ENCODE measurements at regions not wholly inside any gene's neighbourhood (a gene's known extent, or its start where the extent isn't known, plus 50 kb on each side); places are given as distances from the start of the nearest gene placed in this dataset.
A peak's percentile ranks its signal among the peaks of the same experiment; 100 is the strongest.
"Not testable (repeated sequence)": the region's sequence is repeated elsewhere in the genome, so short reads cannot be mapped to it uniquely, and the experiment has no call there.

DNA sequence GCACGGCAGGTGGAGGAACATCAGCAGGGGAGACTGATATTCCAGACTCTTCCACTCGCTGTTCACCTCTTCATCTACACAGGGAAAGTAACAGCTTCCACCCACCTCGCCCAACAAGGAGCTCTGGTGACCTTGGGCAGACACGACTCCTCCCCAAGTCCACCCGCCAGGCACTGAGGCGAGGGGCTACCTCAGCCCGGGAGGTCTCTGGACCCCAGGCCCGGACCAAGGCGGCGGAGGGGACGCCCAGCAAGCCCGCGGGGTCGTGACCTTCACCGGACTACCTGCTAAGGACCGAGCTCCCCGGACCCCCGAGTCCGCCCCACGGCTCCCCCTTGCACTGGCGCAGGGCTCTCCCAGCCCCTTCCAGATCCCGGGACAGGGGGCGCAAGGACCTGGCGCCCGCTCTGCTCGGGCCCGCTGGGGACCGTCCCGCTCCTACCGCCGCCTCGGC lies 70.2 kb upstream of the LPCAT1 start:
- no peaks in the 10 kb centered on the region for H3K4me1 ChIP-seq (ENCODE audit: insufficient read depth)
- in situ Hi-C loops (cut with MboI): no loop called here
- no peaks in the 10 kb centered on the region for H4K20me1 ChIP-seq (ENCODE audit: insufficient read depth)
- whole genome bisulfite sequencing, 2 experiments (ENCODE audit: low coverage in 1 of 2, low lambda C conversion rate in 2 of 2, missing lambda C conversion rate in 2 of 2): 88 to 93% methylated on average over 3 to 6 of the region's 32 CpGs
- 0 out of 2 replicates have a peak, but pooled peaks cover 3% of the 10 kb centered on the region for H3F3A ChIP-seq (ENCODE audit: insufficient read depth)
- H3K9me3 ChIP-seq (ENCODE audit: low read depth): no peaks in the 10 kb centered on the region
- peak overlapping the region; percentile 68 for H3K4me3 ChIP-seq
- no peak overlapping the region for H3K27ac ChIP-seq
- no peak overlapping the region for H3K9ac ChIP-seq
- no peaks in the 10 kb centered on the region for H3K27me3 ChIP-seq (replicated peaks; ENCODE audit: insufficient read depth)
- H3K36me3 ChIP-seq (ENCODE audit: low read depth): no peaks in the 10 kb centered on the region
- DNase-seq: no peak
- H3K9me2 ChIP-seq (ENCODE audit: insufficient read depth): no peaks in the 10 kb centered on the region
- no peak for TF ChIP-seq EZH2phosphoT487 (IDR thresholded peaks at IDR 0.05; ENCODE audit: insufficient read depth, low read depth)
- TF ChIP-seq EZH2 (IDR thresholded peaks at IDR 0.05; ENCODE audit: insufficient read depth, poor library complexity, severe bottlenecking): no peak
- H3K79me2 ChIP-seq (ENCODE audit: insufficient read depth): no peaks in the 10 kb centered on the region
- H2AFZ ChIP-seq: peak overlapping the region; percentile 74; the same call in 1 of the 2 replicates
- peak overlapping the region; percentile 43 for H3K4me2 ChIP-seq (ENCODE audit: unreplicated experiment)

DNA sequence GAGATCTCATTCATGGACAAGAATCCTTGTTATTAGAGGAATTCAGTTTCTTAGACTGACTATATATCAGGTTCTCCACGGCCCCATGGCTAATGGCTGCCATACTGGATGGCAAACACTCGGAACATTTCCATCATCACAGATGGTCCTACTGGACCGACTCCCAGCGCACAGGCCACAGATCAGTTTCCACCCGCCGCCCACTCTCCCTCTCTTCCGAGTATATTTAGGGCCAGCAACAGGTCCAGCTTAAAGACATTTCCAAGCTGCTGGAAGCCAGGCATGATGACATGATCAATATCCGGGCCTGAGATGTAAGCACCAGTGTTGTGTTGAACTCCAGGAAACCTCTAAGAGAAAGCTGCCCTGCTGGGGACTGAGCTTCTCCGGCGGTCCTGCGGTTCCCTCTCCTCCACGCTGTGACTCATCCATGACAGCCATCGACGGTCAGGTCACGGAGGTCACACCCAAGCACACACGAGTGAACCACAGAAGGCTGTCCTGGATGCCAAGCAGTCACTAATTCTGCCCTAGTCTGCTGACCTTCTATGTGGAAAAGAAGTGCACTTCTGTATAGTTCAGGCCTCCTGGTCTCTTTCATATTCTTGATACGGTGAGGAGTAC lies 64.4 kb upstream of the LPCAT1 start:
- H3K79me2 ChIP-seq (ENCODE audit: insufficient read depth); H3K27me3 ChIP-seq (replicated peaks; ENCODE audit: insufficient read depth); H4K20me1 ChIP-seq (ENCODE audit: insufficient read depth); H3K4me1 ChIP-seq (ENCODE audit: insufficient read depth); H3F3A ChIP-seq (ENCODE audit: insufficient read depth); H3K4me2 ChIP-seq (ENCODE audit: unreplicated experiment); H3K36me3 ChIP-seq (ENCODE audit: low read depth); H3K9ac ChIP-seq; H3K4me3 ChIP-seq; H2AFZ ChIP-seq; H3K9me3 ChIP-seq (ENCODE audit: low read depth); in situ Hi-C loops (cut with MboI); H3K27ac ChIP-seq; DNase-seq; H3K9me2 ChIP-seq (ENCODE audit: insufficient read depth): not testable (repeated sequence)
- 88 to 92% methylated on average over 17 of the region's 17 CpGs for WGBS, 2 experiments (ENCODE audit: low coverage in 1 of 2, low lambda C conversion rate in 2 of 2, missing lambda C conversion rate in 2 of 2)

DNA sequence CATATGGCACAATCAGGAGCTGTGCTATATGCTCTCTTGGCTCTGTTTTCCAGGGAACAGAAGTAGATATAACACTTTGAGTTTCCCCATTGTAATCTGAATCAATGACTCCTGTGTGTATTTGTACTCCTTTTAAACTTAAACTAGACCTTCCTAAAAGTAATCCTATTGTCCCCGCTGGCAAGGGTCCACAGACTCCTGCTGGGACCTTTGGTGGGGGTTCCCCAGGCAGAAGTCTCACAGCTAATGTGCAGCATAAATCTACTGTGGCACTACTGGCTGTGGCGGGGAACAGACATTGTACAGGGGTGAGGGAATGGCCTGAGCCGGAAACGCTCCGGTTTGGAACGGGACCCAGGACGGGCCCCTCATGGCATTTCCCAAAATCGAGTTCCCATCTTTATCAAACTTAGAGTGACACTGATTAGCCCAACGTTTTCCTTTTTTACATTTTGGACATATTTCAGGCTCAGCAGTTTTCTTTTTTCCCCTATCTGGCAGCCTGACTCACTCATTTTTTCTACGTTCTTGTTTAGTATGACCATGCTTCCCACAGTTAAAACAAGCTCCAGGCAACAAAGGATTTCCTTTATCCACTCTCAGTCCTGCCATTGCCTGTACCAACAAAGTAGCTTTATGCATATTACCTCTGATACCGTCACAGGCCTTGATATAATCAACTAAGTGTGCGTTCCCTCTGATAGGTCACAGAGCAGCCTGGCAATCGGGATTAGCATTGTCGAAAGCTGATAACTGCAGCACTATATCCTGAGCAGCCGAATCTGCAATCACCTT lies 59.5 kb upstream of the LPCAT1 start:
- DNase-seq; H4K20me1 ChIP-seq (ENCODE audit: insufficient read depth); H3K36me3 ChIP-seq (ENCODE audit: low read depth); H3F3A ChIP-seq (ENCODE audit: insufficient read depth); H3K79me2 ChIP-seq (ENCODE audit: insufficient read depth); H3K4me3 ChIP-seq; in situ Hi-C loops (cut with MboI); H3K4me2 ChIP-seq (ENCODE audit: unreplicated experiment); H3K27ac ChIP-seq; H3K27me3 ChIP-seq (replicated peaks; ENCODE audit: insufficient read depth); H3K9me3 ChIP-seq (ENCODE audit: low read depth); H3K9ac ChIP-seq; H2AFZ ChIP-seq; H3K9me2 ChIP-seq (ENCODE audit: insufficient read depth); H3K4me1 ChIP-seq (ENCODE audit: insufficient read depth): not testable (repeated sequence)
- WGBS, 2 experiments (ENCODE audit: low coverage in 1 of 2, low lambda C conversion rate in 2 of 2, missing lambda C conversion rate in 2 of 2): 87% methylated on average over 15 of the region's 15 CpGs

DNA sequence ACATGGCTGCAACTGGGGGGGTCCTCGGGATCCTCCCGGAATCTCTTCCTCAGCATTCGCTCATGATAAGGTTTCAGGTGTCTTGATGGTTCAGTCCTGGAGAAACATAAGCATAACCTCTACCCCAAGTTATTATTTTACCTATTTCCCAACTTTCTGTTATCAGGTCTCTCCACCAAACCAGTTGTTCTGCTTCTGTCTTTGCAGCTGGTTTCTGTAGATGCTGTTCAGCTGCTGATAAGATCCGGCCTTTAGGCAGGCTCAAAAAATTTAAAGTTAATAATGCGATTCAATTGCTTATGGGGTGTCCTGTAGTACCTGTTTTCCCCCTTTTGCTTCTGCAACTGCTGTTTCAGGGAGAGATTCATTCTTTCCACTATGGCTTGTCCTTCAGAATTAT lies 55.6 kb upstream of the LPCAT1 start:
- not testable (repeated sequence) for H3K9me3 ChIP-seq (ENCODE audit: low read depth); H3K9ac ChIP-seq; H2AFZ ChIP-seq; H4K20me1 ChIP-seq (ENCODE audit: insufficient read depth); H3F3A ChIP-seq (ENCODE audit: insufficient read depth); H3K4me2 ChIP-seq (ENCODE audit: unreplicated experiment); H3K27me3 ChIP-seq (replicated peaks; ENCODE audit: insufficient read depth); H3K27ac ChIP-seq; H3K4me3 ChIP-seq; H3K9me2 ChIP-seq (ENCODE audit: insufficient read depth); H3K4me1 ChIP-seq (ENCODE audit: insufficient read depth); DNase-seq; H3K36me3 ChIP-seq (ENCODE audit: low read depth); H3K79me2 ChIP-seq (ENCODE audit: insufficient read depth)
- 95 to 98% methylated on average over 5 of the region's 5 CpGs for WGBS, 2 experiments (ENCODE audit: low coverage in 1 of 2, low lambda C conversion rate in 2 of 2, missing lambda C conversion rate in 2 of 2)
- in situ Hi-C loops (cut with MboI): loop anchor here (5.0 kb wide), 1 partner anchor 1332 kb away; no protein-coding TSS in a partner anchor

DNA sequence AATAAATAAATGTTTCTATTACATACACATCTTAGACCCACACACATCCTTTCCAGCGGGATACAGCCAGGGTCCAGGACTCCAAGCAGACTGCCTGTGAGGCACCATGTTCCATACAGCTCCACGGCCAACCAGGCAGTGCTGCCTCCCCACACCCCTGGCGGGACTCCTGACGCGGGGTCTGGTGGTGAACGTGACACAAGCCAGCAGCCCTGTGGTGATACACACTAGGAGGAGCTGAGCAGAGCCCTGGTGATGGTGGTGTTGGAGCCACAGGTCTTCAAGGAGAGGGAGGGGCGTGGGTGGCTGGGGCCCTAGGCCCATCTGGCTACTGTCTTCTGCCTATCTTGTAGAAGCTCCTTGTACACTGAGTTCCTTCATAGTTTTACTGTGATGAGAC lies 53.1 kb upstream of the LPCAT1 start:
- not testable (repeated sequence) for DNase-seq; H3K9me3 ChIP-seq (ENCODE audit: low read depth); H3F3A ChIP-seq (ENCODE audit: insufficient read depth); H2AFZ ChIP-seq; H3K4me2 ChIP-seq (ENCODE audit: unreplicated experiment); H3K9me2 ChIP-seq (ENCODE audit: insufficient read depth); H3K9ac ChIP-seq; H3K27me3 ChIP-seq (replicated peaks; ENCODE audit: insufficient read depth); H3K27ac ChIP-seq; H3K4me3 ChIP-seq; H4K20me1 ChIP-seq (ENCODE audit: insufficient read depth); H3K36me3 ChIP-seq (ENCODE audit: low read depth); H3K4me1 ChIP-seq (ENCODE audit: insufficient read depth); H3K79me2 ChIP-seq (ENCODE audit: insufficient read depth)
- in situ Hi-C loops (cut with MboI): loop anchor here (5.0 kb wide), 1 partner anchor 1330 kb away; no protein-coding TSS in a partner anchor
- WGBS, 2 experiments (ENCODE audit: low coverage in 1 of 2, low lambda C conversion rate in 2 of 2, missing lambda C conversion rate in 2 of 2): 80 to 86% methylated on average over 7 of the region's 7 CpGs

DNA sequence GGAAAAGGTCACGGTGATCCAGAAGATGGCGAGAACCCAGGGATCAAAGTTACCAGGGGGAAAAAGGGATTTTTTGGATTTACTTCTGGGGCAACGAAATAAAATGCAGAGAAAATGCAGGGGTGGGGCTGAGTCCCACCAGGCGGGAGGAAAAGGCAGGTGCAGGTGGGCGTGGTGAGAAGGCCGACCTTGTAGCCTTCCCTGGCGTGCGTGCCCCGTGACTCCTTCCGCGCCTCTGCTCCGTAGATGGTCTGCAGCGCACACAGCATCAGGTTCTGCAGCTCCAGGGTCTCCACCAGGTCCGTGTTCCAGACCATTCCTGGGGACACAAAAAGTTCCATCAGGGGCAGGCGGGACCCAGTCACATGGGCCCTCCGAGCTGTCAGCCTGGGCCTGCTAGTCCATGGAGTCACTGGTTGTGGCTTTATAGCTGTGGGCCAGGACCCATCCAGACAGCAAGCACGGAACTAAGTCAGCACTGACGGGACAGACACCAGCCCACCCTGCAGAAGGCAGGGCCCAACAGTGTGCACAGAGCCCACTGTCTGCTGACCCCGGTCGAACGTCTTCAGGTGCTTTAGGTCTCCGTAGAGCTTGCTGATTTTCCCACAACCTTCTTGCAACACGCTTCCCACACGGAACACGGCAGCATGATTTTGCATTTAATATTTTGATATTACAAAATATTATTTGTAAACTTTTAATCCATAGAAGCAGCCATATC lies 52.4 kb upstream of the LPCAT1 start:
- not testable (repeated sequence) for H3K27ac ChIP-seq; DNase-seq; H3K79me2 ChIP-seq (ENCODE audit: insufficient read depth); H3K9ac ChIP-seq; H3K4me2 ChIP-seq (ENCODE audit: unreplicated experiment); H3K4me1 ChIP-seq (ENCODE audit: insufficient read depth); H3K9me3 ChIP-seq (ENCODE audit: low read depth); H3F3A ChIP-seq (ENCODE audit: insufficient read depth); H4K20me1 ChIP-seq (ENCODE audit: insufficient read depth); H3K27me3 ChIP-seq (replicated peaks; ENCODE audit: insufficient read depth); H3K9me2 ChIP-seq (ENCODE audit: insufficient read depth); H3K36me3 ChIP-seq (ENCODE audit: low read depth); H2AFZ ChIP-seq; H3K4me3 ChIP-seq
- WGBS, 2 experiments (ENCODE audit: low coverage in 1 of 2, low lambda C conversion rate in 2 of 2, missing lambda C conversion rate in 2 of 2): 96 to 97% methylated on average over 20 to 22 of the region's 25 CpGs
- in situ Hi-C loops (cut with MboI): loop anchor here (5.0 kb wide), 1 partner anchor 1329 kb away; no protein-coding TSS in a partner anchor

DNA sequence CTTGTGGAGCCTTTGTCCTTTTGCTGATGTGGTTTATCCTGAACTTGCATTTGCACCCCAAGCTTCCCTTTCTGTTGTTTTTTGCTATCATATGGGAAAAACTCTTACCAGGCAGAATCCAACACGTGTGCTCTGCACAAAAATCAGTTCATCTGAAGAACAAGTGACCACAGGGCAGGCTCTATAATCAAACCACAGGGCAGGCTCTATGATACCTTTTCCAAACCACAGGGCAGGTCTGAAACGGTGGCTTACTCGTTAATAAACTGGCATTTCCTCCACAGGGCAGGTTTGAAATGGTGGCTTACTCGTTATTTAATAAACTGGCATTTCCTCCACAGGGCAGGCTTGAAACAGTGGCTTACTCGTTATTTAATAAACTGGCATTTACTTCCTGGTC lies 51.7 kb upstream of the LPCAT1 start:
- not testable (repeated sequence) for H3F3A ChIP-seq (ENCODE audit: insufficient read depth); H2AFZ ChIP-seq; H3K79me2 ChIP-seq (ENCODE audit: insufficient read depth); H4K20me1 ChIP-seq (ENCODE audit: insufficient read depth); DNase-seq; H3K4me2 ChIP-seq (ENCODE audit: unreplicated experiment); H3K36me3 ChIP-seq (ENCODE audit: low read depth); H3K9ac ChIP-seq; H3K4me3 ChIP-seq; H3K27me3 ChIP-seq (replicated peaks; ENCODE audit: insufficient read depth); H3K9me2 ChIP-seq (ENCODE audit: insufficient read depth); H3K27ac ChIP-seq; H3K4me1 ChIP-seq (ENCODE audit: insufficient read depth); H3K9me3 ChIP-seq (ENCODE audit: low read depth)
- in situ Hi-C loops (cut with MboI): loop anchor here (5.0 kb wide), 1 partner anchor 1328 kb away; no protein-coding TSS in a partner anchor
- WGBS, 2 experiments (ENCODE audit: low coverage in 1 of 2, low lambda C conversion rate in 2 of 2, missing lambda C conversion rate in 2 of 2): 74 to 78% methylated on average over 5 of the region's 5 CpGs

Data from GM23248 (cell line).